GM18498 (cell line): ENCODE measurements at regions not wholly inside any gene's neighbourhood (a gene's known extent, or its start where the extent isn't known, plus 50 kb on each side); places are given as distances from the start of the nearest gene placed in this dataset.
"Not testable (repeated sequence)": the region's sequence is repeated elsewhere in the genome, so short reads cannot be mapped to it uniquely, and the experiment has no call there.

Source experiments
- ATAC-seq: cut with Tn5 transposase; IDR thresholded peaks from one replicate; pipeline ENCODE4 v1.9.1; 2021; ENCODE audit warnings: mild to moderate bottlenecking, moderate library complexity; ENCODE audit not compliant: unreplicated experiment

- no peak for ATAC-seq
Observed at GRCh38 chr1:101366513-101367215, 129.8 kb downstream of the S1PR1 start.

DNA sequence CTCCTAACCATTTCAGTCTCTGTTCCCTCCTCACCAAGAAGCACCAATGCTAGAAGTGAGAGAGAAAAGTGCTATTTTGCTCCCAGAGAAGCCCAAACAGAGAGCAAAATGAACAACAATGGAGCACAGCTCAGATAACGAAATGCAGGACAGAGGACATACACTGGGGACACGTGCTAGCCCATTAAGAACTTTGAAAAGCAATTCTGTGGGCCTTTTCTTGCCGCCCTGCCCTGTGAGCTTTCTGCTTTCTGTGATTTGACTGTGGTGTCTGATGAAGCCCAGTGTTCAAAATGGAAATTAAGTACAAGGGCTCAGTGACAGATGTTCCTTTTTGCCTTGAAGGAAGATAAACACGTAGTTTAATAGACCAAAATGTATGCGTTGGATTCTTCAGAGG, 130.8 kb downstream of the S1PR1 start:
- ATAC-seq, result no peak

DNA sequence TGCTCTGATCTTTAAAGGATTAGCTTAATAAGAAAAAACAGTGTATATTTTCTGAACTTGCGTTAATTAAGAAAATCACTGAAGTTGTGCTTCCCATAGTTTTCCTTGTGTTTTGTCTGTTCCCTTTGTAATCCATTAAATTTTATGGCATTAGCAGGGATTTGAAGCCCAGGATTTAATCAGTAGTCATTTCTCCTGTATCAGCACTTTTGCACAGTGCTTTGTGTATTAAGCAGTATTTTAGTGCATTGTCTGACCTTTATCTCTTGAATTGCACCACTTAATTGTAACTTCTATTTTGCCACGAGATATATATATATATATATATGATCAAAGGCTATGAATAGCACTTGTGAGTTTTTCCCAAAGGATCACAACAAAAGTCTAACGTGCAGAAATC, 133.7 kb downstream of the S1PR1 start:
- no peak for ATAC-seq

- peak; percentile 92 for ATAC-seq
Observed at GRCh38 chr1:101371259-101371658, 134.4 kb downstream of the S1PR1 start.

GRCh38 chr1:101373570-101373969, 136.8 kb downstream of the S1PR1 start:
- ATAC-seq, result no peak

DNA sequence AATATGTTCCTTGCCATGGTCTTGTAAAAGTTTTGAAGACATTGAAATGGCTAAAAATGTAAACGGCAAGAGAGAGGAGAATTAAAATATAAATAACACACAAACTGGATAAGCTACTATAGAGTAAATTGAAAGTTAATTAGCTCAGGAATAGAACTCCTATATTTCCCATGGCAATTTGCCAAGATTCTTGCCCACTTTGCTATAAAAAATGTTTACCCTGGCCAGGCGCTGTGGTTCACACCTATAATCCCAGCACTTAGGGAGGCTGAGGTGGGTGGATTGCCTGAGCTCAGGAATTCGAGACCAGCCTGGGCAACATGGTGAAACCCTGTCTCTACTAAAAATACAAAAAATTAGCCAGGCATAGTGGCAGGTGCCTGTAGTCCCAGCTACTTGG, 138.6 kb downstream of the S1PR1 start:
- ATAC-seq, result not testable (repeated sequence)

DNA sequence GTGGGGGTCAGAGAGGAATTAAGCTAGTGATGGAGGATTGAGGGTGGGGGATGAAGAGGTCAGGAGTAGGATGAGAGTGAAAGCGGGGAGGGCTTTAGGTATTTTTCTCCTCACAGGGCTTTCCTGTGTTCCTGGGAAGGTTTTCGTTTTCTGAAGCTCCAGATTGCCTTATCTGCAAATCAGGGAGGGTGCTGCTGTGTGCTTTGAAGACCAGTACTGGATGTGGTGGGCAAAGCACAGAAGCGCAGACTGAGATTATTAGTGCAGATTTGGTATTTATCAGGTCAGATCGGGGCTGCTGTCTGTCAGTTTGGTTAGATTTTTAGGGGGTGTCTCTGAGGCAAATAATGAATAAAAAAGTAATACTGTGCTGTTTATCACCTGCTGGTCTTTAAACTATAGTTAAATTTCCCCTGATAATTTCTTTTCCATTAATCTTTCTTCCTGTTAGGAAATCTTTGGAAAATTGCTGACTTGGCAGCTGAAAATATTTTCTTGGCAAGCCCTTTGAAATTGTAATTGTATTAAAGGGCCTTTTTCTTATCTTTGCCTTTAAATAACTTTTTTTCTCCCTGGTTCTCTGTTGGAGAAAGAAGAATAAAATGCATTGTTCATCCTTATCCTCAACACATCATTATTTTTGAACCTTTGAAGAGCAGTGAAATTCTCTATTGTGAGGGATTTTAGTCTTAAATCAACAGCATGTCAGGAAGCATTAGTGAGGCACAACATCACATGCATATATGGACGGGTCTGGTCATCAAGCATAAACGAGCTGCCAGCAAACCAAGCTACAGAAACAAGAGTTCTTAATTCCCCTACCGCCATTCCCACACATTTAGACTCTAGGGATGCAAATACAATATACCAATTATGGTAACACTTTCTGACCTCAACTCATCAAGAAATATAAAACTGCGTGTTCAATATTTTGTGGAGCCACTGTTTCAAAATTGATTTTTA, 139.6 kb downstream of the S1PR1 start:
- no peak for ATAC-seq

- ATAC-seq, result no peak
Observed at GRCh38 chr1:101377084-101377835, 140.4 kb downstream of the S1PR1 start.

DNA sequence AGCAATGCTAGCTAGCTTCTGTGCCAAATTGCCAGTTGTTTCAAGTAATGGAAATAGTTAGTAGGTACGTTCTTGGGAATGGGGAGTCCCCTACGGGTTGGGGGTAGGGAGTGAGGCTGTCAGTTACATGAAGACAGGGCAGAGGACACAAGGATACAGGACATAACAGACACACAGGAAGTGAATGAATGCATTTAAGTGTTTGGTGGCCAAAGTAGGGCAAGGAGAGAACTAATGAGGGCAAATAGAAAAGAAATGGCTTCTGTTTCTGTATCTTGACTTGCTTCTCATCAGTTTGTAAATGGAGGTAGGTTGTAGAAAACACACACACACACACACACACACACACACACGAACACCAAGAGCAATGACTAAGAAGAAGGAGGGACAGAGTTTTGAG, 142.2 kb downstream of the S1PR1 start:
- no peak for ATAC-seq

DNA sequence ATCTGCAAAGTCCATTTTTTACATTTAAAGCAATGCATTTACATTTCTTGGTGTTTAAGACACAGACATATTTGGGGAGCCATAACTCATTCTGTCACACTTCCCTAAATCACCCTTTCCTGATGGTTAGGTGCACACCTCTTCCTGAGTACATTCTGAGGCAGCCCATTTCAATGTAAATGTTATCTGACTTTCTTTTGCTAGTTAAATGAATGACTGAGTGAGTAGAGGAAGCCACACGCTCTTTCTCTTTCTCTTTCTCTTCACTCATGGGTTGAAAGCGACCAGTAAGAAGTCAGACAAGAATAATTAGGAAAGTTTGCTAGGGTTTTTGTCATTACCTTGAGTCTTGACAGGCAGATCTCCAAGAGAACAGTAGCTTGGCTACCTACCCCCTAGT, 143.1 kb downstream of the S1PR1 start:
- peak; percentile 98 for ATAC-seq

GRCh38 chr1:101382135-101382534, 145.3 kb downstream of the S1PR1 start:
- no peak for ATAC-seq

DNA sequence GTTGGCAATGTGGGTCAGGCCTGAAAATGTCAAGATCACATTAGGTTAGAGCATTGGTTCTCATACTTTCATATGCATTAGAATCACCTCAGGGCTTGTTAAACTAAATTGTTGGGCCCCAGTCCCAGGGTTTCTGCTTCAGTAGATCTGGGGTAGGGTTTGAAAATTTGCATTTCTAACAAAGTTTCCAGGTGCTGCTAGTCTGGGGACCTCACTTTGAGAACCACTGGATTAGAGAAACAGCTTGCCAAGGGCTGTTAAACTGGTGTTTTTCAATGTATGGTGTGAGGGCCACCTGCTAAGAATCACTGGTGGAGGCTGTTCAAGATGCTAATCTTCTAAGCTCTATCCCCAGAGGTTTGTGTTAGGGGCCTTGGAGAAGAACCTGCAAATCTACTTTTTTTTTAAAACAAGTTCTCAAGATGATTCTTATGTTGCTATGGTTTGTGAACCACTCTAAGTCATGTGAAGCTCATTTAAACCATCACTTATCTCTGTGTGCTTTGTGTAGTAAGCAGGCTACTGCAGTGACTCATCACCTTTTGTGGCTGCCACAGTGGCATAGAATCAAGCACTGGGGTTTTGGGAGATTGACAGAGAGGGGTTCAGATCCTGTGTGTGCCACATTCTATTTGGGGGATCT, 152.2 kb downstream of the S1PR1 start:
- ATAC-seq, result peak; percentile 84

GRCh38 chr1:101389547-101389929, 152.7 kb downstream of the S1PR1 start:
- ATAC-seq, result peak; percentile 1

DNA sequence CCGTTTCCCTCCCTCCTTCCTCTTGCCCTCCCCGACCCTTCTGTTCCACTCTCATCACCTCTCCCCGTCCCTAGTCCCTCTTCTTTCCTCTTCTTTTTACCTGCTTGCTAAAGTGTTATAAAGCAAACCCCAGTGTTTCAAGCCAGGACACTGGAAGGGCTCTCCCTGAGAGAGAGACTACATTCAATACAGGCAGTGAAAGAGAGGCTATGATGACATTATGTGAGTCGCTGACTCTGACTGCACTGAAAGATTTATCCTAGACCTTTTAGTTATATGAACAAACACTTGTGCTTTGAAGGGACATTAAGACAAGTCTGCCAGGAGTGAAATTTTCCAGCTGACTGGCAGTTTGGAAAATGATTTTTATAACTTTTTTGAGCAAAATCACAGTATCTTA, 155.7 kb downstream of the S1PR1 start:
- ATAC-seq, result no peak

DNA sequence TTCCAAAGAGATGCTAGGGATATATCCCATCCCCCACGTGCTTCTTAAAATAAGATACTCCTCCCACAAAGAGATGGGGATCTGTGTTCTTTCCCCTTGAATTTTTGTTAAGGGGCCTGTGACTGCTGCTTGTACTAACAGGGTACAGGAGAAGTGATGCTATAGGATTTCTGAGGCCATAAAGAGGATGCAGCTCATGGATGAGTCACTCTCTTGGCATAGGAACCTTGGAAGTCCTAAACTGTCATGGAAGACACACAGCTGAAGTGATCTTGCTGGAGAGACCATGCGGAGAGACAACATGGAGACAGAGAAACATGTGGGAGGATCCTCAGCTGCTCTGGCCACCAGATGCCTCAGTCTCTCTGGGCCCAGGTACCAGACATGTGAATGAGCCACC, 157.2 kb downstream of the S1PR1 start:
- no peak for ATAC-seq

DNA sequence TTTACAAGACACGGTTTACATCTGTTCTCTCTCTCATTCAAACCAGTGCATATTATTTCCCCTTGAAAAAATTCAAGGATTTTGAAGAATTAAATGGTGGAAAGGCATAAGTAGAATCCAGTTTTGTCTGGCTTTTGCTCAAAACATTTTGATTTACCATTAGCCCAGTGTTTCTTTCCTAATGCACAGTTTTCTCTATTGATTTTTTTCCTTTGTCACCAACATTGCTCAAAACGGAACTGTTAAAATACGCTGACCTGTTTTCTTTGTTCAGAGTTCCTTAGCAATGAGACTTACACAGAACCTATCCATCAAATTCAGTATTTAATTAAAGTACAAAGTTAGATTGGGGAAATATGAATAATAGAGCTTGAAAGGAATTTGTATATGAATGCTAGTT, 162.4 kb downstream of the S1PR1 start:
- ATAC-seq, result no peak

DNA sequence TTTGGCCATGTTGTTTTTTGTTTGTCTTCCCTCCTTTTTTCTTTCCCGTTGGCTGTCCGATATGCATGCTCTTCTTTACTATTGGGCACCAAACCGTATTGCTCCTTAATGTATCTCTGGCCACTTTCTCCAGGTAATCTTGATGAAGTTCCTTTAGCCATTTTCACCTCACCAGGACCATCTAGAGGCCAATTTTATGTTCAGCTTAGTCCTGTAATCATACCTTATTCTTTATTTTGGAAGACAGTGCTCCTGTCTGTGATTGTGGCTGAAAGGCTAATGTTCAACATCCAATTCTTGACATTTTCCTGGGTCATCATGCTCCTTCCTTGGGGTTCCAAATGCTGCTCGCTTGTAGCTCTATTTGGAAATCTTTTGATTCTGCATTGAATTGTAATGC, 169.5 kb downstream of the S1PR1 start:
- no peak for ATAC-seq

DNA sequence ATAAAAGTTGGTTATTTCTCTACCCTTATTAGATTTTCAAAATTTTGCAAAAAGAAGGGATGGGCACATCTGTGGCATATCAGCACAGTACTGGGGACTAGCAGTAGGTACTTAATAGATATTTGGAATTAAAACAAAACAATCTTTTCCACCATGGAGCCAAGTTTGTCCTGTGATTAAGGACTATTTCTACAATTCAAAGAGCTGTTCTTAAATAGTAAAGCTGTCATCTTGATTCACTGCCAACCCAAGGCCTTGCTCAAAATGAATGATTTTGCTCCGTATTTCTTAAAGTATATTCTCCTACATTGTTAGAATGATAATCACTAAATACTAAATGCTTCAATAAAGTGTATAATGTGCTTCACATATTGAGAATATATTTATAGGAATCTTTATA, 169.9 kb downstream of the S1PR1 start:
- no peak for ATAC-seq

DNA sequence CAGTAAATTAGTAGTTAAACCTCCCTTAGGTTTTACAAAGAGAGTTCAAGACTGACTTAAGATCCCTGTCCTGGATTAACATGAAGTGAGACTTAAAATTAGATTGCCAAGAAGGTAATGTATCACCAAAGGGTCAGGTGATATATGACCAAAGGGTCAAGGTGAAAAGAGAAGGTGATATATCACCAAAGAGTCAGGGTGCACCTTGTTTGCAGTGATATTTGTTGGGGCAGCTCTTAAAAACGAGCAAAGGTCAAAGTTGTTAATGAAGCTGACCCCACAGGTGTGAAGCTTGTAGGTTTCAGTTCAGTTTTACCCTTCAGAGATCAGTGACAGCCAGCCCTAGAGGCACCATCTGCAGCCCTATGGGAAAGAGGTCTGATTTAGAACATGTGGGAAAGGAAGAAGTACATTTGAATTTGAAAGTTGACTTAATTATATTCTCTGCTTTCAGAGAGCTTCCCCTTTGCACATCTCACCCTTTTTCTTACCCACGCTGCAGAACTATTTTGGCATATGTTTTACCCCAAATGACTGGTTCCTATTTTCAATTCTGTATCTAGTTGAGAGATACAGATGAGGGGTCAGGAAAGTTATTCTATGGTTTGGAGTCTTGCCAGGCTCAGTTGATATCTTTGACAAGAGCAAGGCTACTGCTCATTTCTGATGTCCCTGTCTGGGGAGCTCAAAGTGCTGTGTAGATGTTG, 170.8 kb downstream of the S1PR1 start:
- peak; percentile 81 for ATAC-seq
